Stimulated activated CD4-positive, alpha-beta T cell treated with anti-CD3 and anti-CD28 coated beads, Interleukin-2, amount 100 ng/mL, for 48 hours (primary cell): ENCODE measurements at regions not wholly inside any gene's neighbourhood (a gene's known extent, or its start where the extent isn't known, plus 50 kb on each side); places are given as distances from the start of the nearest gene placed in this dataset.
"Not testable (repeated sequence)": the region's sequence is repeated elsewhere in the genome, so short reads cannot be mapped to it uniquely, and the experiment has no call there.

ENCODE experiments used
- DNase-seq, 2 donors: peaks; one replicate each; pipeline ENCODE4 v3.0.0-alpha.2; 2020

GRCh38 chr3:115397433-115397832, 225.9 kb upstream of the GAP43 start:
- no peak for DNase-seq

GRCh38 chr3:115398506-115398905, 224.8 kb upstream of the GAP43 start:
- DNase-seq, result no peak

- no peak for DNase-seq
These were observed 223.6 kb upstream of the GAP43 start for GRCh38 chr3:115399750-115400149.

GRCh38 chr3:115401298-115401697, 222.0 kb upstream of the GAP43 start:
- DNase-seq, result no peak

- DNase-seq, result no peak
These were observed 221.3 kb upstream of the GAP43 start for GRCh38 chr3:115401851-115402501.

GRCh38 chr3:115402651-115403050, 220.7 kb upstream of the GAP43 start:
- no peak for DNase-seq

- DNase-seq, result no peak
These were observed 219.5 kb upstream of the GAP43 start for GRCh38 chr3:115403786-115404185.

GRCh38 chr3:115409596-115409995, 213.7 kb upstream of the GAP43 start:
- DNase-seq, result no peak

- not testable (repeated sequence) for DNase-seq
These were observed 208.7 kb upstream of the GAP43 start for GRCh38 chr3:115414610-115415009.

GRCh38 chr3:115415246-115415996, 207.9 kb upstream of the GAP43 start:
- no peak for DNase-seq

GRCh38 chr3:115418583-115418982, 204.7 kb upstream of the GAP43 start:
- no peak for DNase-seq

- DNase-seq, result no peak
These were observed 203.2 kb upstream of the GAP43 start for GRCh38 chr3:115420086-115420485.

GRCh38 chr3:115423170-115423569, 200.1 kb upstream of the GAP43 start:
- no peak for DNase-seq

- no peak for DNase-seq
These were observed 194.5 kb upstream of the GAP43 start for GRCh38 chr3:115428841-115429240.

- DNase-seq, result no peak
These were observed 186.5 kb upstream of the GAP43 start for GRCh38 chr3:115436767-115437301.

GRCh38 chr3:115438799-115439198, 184.5 kb upstream of the GAP43 start:
- DNase-seq, result no peak

GRCh38 chr3:115445559-115445958, 177.8 kb upstream of the GAP43 start:
- no peak for DNase-seq

- no peak for DNase-seq
These were observed 174.5 kb upstream of the GAP43 start for GRCh38 chr3:115448851-115449250.

- no peak for DNase-seq
These were observed 173.3 kb upstream of the GAP43 start for GRCh38 chr3:115450036-115450435.

- no peak for DNase-seq
These were observed 159.3 kb upstream of the GAP43 start for GRCh38 chr3:115464036-115464435.

- DNase-seq, result no peak
These were observed 153.7 kb upstream of the GAP43 start for GRCh38 chr3:115469649-115470048.

- DNase-seq, result no peak
These were observed 153.1 kb upstream of the GAP43 start for GRCh38 chr3:115470254-115470653.

GRCh38 chr3:115475178-115476041, 147.9 kb upstream of the GAP43 start:
- no peak for DNase-seq
